Left cardiac atrium (tissue), 4 donors: ENCODE measurements at regions not wholly inside any gene's neighbourhood (a gene's known extent, or its start where the extent isn't known, plus 50 kb on each side); places are given as distances from the start of the nearest gene placed in this dataset.
"Not testable (repeated sequence)": the region's sequence is repeated elsewhere in the genome, so short reads cannot be mapped to it uniquely, and the experiment has no call there.

Source experiments
- ATAC-seq, 2 donors: fragments of 200-7000 bp; cut with Tn5 transposase; one replicate each; pipeline ENCODE4 v1.9.1; 2020; ENCODE audit warnings: mild to moderate bottlenecking in 2 of 2, moderate library complexity in 2 of 2
- DNase-seq: peaks from one replicate; pipeline ENCODE4 v3.0.0-alpha.2; 2020
- intact Hi-C, 2 donors: fragments of 100-400 bp; cut with DNase I; formaldehyde crosslinking; loops; one replicate each; pipeline versions ENCODE4 v1.14.1 to v1.15.1; 2022 to 2023
- donor health status: DM: no; HTN: yes; CAD: no.
- donor health status: DM: no; HTN: yes; CAD: no; lungs with severe emphysema.
- donor health status: DM: yes; HTN: yes; CAD: no.
- donor health status: Dilated cardiomyopathy.

GRCh38 chr2:52356556-52356955 is 1324.6 kb upstream of the NRXN1 start:
- intact Hi-C loops, result no loop called here

GRCh38 chr2:52347292-52347691 is 1315.4 kb upstream of the NRXN1 start:
- ATAC-seq (no peak), DNase-seq (no peak)
- intact Hi-C loops, result no loop called here

More at GRCh38 chr2:52356556-52356955, 1324.6 kb upstream of the NRXN1 start:
- ATAC-seq, result no peak
- no peak for DNase-seq

GRCh38 chr2:52345676-52346075 is 1313.7 kb upstream of the NRXN1 start:
- intact Hi-C loops, result no loop called here
- no peak for DNase-seq

GRCh38 chr2:52345082-52345481 is 1313.2 kb upstream of the NRXN1 start:
- intact Hi-C loops, result no loop called here
- ATAC-seq (no peak), DNase-seq (no peak)

More at GRCh38 chr2:52345676-52346075, 1313.7 kb upstream of the NRXN1 start:
- ATAC-seq, result no peak

GRCh38 chr2:52343706-52344266 is 1311.9 kb upstream of the NRXN1 start:
- intact Hi-C loops, result no loop called here
- DNase-seq (no peak), ATAC-seq (no peak)

- ATAC-seq, result no peak
- intact Hi-C loops, result no loop called here
These were observed 1311.1 kb upstream of the NRXN1 start for GRCh38 chr2:52343010-52343409.

GRCh38 chr2:52342458-52342857 is 1310.5 kb upstream of the NRXN1 start:
- DNase-seq (no peak), ATAC-seq (no peak)
- intact Hi-C loops, result no loop called here

More at GRCh38 chr2:52343010-52343409, 1311.1 kb upstream of the NRXN1 start:
- DNase-seq, result no peak

GRCh38 chr2:52341732-52342131 is 1309.8 kb upstream of the NRXN1 start:
- DNase-seq, result no peak
- intact Hi-C loops, result no loop called here
- ATAC-seq, result no peak

GRCh38 chr2:52340171-52340570 is 1308.2 kb upstream of the NRXN1 start:
- no peak for ATAC-seq
- DNase-seq, result no peak
- intact Hi-C loops, result no loop called here

GRCh38 chr2:52337786-52338185 is 1305.9 kb upstream of the NRXN1 start:
- DNase-seq, intact Hi-C loops, ATAC-seq: not testable (repeated sequence)

- intact Hi-C loops, result no loop called here
- DNase-seq (no peak), ATAC-seq (no peak)
These were observed 1305.0 kb upstream of the NRXN1 start for GRCh38 chr2:52336951-52337350.

GRCh38 chr2:52335727-52336126 is 1303.8 kb upstream of the NRXN1 start:
- DNase-seq (no peak), ATAC-seq (no peak)
- intact Hi-C loops, result no loop called here

- DNase-seq (no peak), ATAC-seq (no peak)
- intact Hi-C loops, result no loop called here
These were observed 1302.3 kb upstream of the NRXN1 start for GRCh38 chr2:52334185-52334584.

GRCh38 chr2:52327641-52328040 is 1295.7 kb upstream of the NRXN1 start:
- ATAC-seq, result no peak
- intact Hi-C loops, result no loop called here
- DNase-seq, result no peak

- DNase-seq (no peak), ATAC-seq (no peak)
- intact Hi-C loops, result no loop called here
These were observed 1282.3 kb upstream of the NRXN1 start for GRCh38 chr2:52314231-52314630.

GRCh38 chr2:52312486-52312885 is 1280.6 kb upstream of the NRXN1 start:
- DNase-seq (no peak), ATAC-seq (no peak)
- intact Hi-C loops, result no loop called here

GRCh38 chr2:52311862-52312261 is 1279.9 kb upstream of the NRXN1 start:
- no peak for DNase-seq
- intact Hi-C loops, result no loop called here
- ATAC-seq, result no peak

GRCh38 chr2:52308156-52308555 is 1276.2 kb upstream of the NRXN1 start:
- no peak for ATAC-seq
- intact Hi-C loops, result no loop called here
- DNase-seq, result no peak

- DNase-seq, result no peak
- intact Hi-C loops, result no loop called here
- ATAC-seq, result no peak
These were observed 1262.7 kb upstream of the NRXN1 start for GRCh38 chr2:52294628-52295027.

GRCh38 chr2:52292801-52293200 is 1260.9 kb upstream of the NRXN1 start:
- DNase-seq, result no peak
- intact Hi-C loops, result no loop called here

GRCh38 chr2:52289741-52290140 is 1257.8 kb upstream of the NRXN1 start:
- intact Hi-C loops, result no loop called here
- no peak for ATAC-seq
- no peak for DNase-seq

More at GRCh38 chr2:52292801-52293200, 1260.9 kb upstream of the NRXN1 start:
- ATAC-seq, result no peak

GRCh38 chr2:52288596-52288995 is 1256.7 kb upstream of the NRXN1 start:
- intact Hi-C loops, result no loop called here
- ATAC-seq (no peak), DNase-seq (no peak)
